IMR-90 (cell line): ENCODE measurements at regions not wholly inside any gene's neighbourhood (a gene's known extent, or its start where the extent isn't known, plus 50 kb on each side); places are given as distances from the start of the nearest gene placed in this dataset.

ENCODE experiments used
- ATAC-seq: fragments of 200-7000 bp; cut with Tn5 transposase; 2 replicates; pipeline ENCODE4 v1.9.1; 2020; ENCODE audit warnings: low read depth, mild to moderate bottlenecking, moderate library complexity
- BruUV-seq: library from RNA; stranded (reverse); fragments of 400-500 nt; replicated peaks from 2 replicates; lab custom pipeline; 2021; lab: Mats Ljungman, UMichigan
- CTCF ChIA-PET: fragments of 300-600 bp; formaldehyde crosslinking; extraction: SDS; loops from one replicate; lab custom pipeline; 2021; ENCODE audit warnings: antibody characterized with exemption; lab: Yijun Ruan, JAX
- POLR2A ChIA-PET: fragments of 300-600 bp; sonication (Branson Sonifier 250); formaldehyde crosslinking; loops from one replicate; lab custom pipeline; 2022; ENCODE audit warnings: antibody characterized with exemption; ENCODE audit not compliant: unreplicated experiment; lab: Charles Lee
- DNase-seq: peaks from one replicate; pipeline ENCODE4 v3.0.0; 2013
- H2AFZ ChIP-seq: replicated peaks from 2 replicates; pipeline ENCODE3; 2013; ENCODE audit warnings: low read length, mild to moderate bottlenecking; ENCODE audit not compliant: poor library complexity
- H2AK5ac ChIP-seq: 2 replicates; pipeline ENCODE4 v1.6.1; 2013; ENCODE audit warnings: low read depth, low read length, inconsistent platforms
- H2AK9ac ChIP-seq: replicated peaks from 2 replicates; pipeline ENCODE3; 2013; ENCODE audit warnings: mild to moderate bottlenecking, low read depth, low read length, moderate library complexity; ENCODE audit not compliant: poor library complexity
- H2BK120ac ChIP-seq: 2 replicates; pipeline ENCODE4 v1.6.1; 2013; ENCODE audit warnings: low read depth, low read length, inconsistent platforms
- H2BK15ac ChIP-seq: 3 replicates; pipeline ENCODE4 v1.6.1; 2013; ENCODE audit warnings: low read depth, low read length, inconsistent platforms
- H2BK20ac ChIP-seq: 2 replicates; pipeline ENCODE4 v1.6.1; 2013; ENCODE audit warnings: low read depth, mild to moderate bottlenecking, inconsistent platforms, low read length, moderate library complexity
- H2BK5ac ChIP-seq: 2 replicates; pipeline ENCODE4 v1.6.1; 2013; ENCODE audit warnings: mild to moderate bottlenecking, low read depth, low read length, inconsistent platforms; ENCODE audit not compliant: poor library complexity, severe bottlenecking
- H3K14ac ChIP-seq: replicated peaks from 2 replicates; pipeline ENCODE4 v1.6.1; 2013; ENCODE audit warnings: low read depth, low read length, inconsistent platforms
- H3K18ac ChIP-seq: 2 replicates; pipeline ENCODE4 v1.6.1; 2013; ENCODE audit warnings: low read depth, low read length, control low read depth
- H3K23ac ChIP-seq: 2 replicates; pipeline ENCODE4 v1.6.1; 2013; ENCODE audit warnings: low read depth, low read length, inconsistent platforms
- H3K27ac ChIP-seq: 2 replicates; pipeline ENCODE4 v1.5.1; 2013; ENCODE audit warnings: mild to moderate bottlenecking, control low read depth, low read length; ENCODE audit not compliant: insufficient read depth
- H3K27me3 ChIP-seq: 2 replicates; pipeline ENCODE4 v1.6.1; 2013; ENCODE audit warnings: low read length; ENCODE audit not compliant: control insufficient read depth, insufficient read depth
- H3K36me3 ChIP-seq: 2 replicates; pipeline ENCODE4 v1.6.1; 2013; ENCODE audit warnings: low read length, mixed read lengths; ENCODE audit not compliant: control insufficient read depth, insufficient read depth
- H3K4ac ChIP-seq: 2 replicates; pipeline ENCODE4 v1.6.1; 2013; ENCODE audit warnings: low read depth, low read length, inconsistent platforms
- H3K4me1 ChIP-seq: 2 replicates; pipeline ENCODE4 v1.6.1; 2013; ENCODE audit warnings: low read length, mixed read lengths; ENCODE audit not compliant: control insufficient read depth, insufficient read depth
- H3K4me2 ChIP-seq: 2 replicates; pipeline ENCODE4 v1.6.1; 2013; ENCODE audit warnings: low read depth, mild to moderate bottlenecking, control low read depth, low read length, moderate library complexity
- H3K4me3 ChIP-seq: 2 replicates; pipeline ENCODE4 v1.5.1; 2013; ENCODE audit warnings: low read depth, mild to moderate bottlenecking, control low read depth, low read length, moderate library complexity; ENCODE audit not compliant: insufficient read depth
- H3K56ac ChIP-seq: 2 replicates; pipeline ENCODE4 v1.6.1; 2013; ENCODE audit warnings: low read length, inconsistent platforms; ENCODE audit not compliant: insufficient read depth; ENCODE audit errors: extremely low read depth
- H3K79me1 ChIP-seq, 2 experiments: 2 replicates each; pipeline ENCODE4 v1.6.1; 2013; ENCODE audit warnings: low read length in 2 of 2, inconsistent platforms in 1 of 2, low read depth in 1 of 2
- H3K9ac ChIP-seq: 2 replicates; pipeline ENCODE4 v1.6.1; 2013; ENCODE audit warnings: low read depth, low read length, control low read depth
- H3K9me1 ChIP-seq: 2 replicates; pipeline ENCODE4 v1.6.1; 2013; ENCODE audit warnings: low read length, inconsistent platforms; ENCODE audit not compliant: insufficient read depth
- H3K9me3 ChIP-seq: 2 replicates; pipeline ENCODE4 v1.6.1; 2013; ENCODE audit warnings: low read length; ENCODE audit not compliant: control insufficient read depth, insufficient read depth
- H4K20me1 ChIP-seq: 2 replicates; pipeline ENCODE4 v1.6.1; 2013; ENCODE audit warnings: low read length, inconsistent platforms; ENCODE audit not compliant: insufficient read depth
- H4K5ac ChIP-seq: 2 replicates; pipeline ENCODE4 v1.6.1; 2013; ENCODE audit warnings: mild to moderate bottlenecking, low read depth, low read length, control low read depth
- H4K8ac ChIP-seq, 2 experiments: 2 replicates each; pipeline ENCODE4 v1.6.1; 2013; ENCODE audit warnings: low read depth in 2 of 2, low read length in 2 of 2, control low read depth in 1 of 2, inconsistent platforms in 1 of 2
- H4K91ac ChIP-seq: 2 replicates; pipeline ENCODE4 v1.6.1; 2013; ENCODE audit warnings: low read depth, low read length, inconsistent platforms; ENCODE audit not compliant: insufficient read depth
- BHLHE40 ChIP-seq: fragments of 150-350 bp; IDR thresholded peaks from 2 replicates; pipeline ENCODE4 v1.6.1; 2016; ENCODE audit warnings: mild to moderate bottlenecking, low read depth, low read length
- CEBPB ChIP-seq: IDR thresholded peaks from 2 replicates; pipeline ENCODE4 v1.6.1; 2012; ENCODE audit warnings: low read depth, low read length, improper control_type of control experiment
- CHD1 ChIP-seq: IDR thresholded peaks from 2 replicates; pipeline ENCODE4 v1.6.1; 2012; ENCODE audit warnings: low read depth, low read length, improper control_type of control experiment
- CTCF ChIP-seq: conservative IDR thresholded peaks from 2 replicates; pipeline ENCODE4 v1.5.1; 2012; ENCODE audit warnings: mild to moderate bottlenecking, low read depth, low read length, improper control_type of control experiment
- ELK1 ChIP-seq: fragments of 150-350 bp; IDR thresholded peaks from 2 replicates; pipeline ENCODE4 v1.6.1; 2016; ENCODE audit warnings: low read depth, mild to moderate bottlenecking, low read length, moderate library complexity, borderline replicate concordance
- FOS ChIP-seq: fragments of 150-350 bp; IDR thresholded peaks from 2 replicates; pipeline ENCODE4 v1.6.1; 2016; ENCODE audit warnings: low read depth, low read length
- MAFK ChIP-seq: IDR thresholded peaks from 2 replicates; pipeline ENCODE4 v1.6.1; 2012; ENCODE audit warnings: low read depth, low read length, improper control_type of control experiment
- MAZ ChIP-seq: IDR thresholded peaks from 2 replicates; pipeline ENCODE4 v1.6.1; 2012; ENCODE audit warnings: low read depth, mild to moderate bottlenecking, low read length, improper control_type of control experiment, moderate library complexity, borderline replicate concordance
- MXI1 ChIP-seq: IDR thresholded peaks from 2 replicates; pipeline ENCODE4 v1.6.1; 2012; ENCODE audit warnings: low read depth, mild to moderate bottlenecking, low read length, moderate library complexity, borderline replicate concordance
- NFE2L2 ChIP-seq: fragments of 150-350 bp; IDR thresholded peaks from 2 replicates; pipeline ENCODE4 v1.6.1; 2016; ENCODE audit warnings: low read depth, mild to moderate bottlenecking, low read length
- POLR2A ChIP-seq: IDR thresholded peaks from 2 replicates; pipeline ENCODE4 v1.6.1; 2012; ENCODE audit warnings: mild to moderate bottlenecking, low read depth, low read length
- RAD21 ChIP-seq: IDR thresholded peaks from 2 replicates; pipeline ENCODE4 v1.6.1; 2012; ENCODE audit warnings: low read length, improper control_type of control experiment
- RCOR1 ChIP-seq: IDR thresholded peaks from 2 replicates; pipeline ENCODE4 v1.6.1; 2012; ENCODE audit warnings: mild to moderate bottlenecking, low read length, improper control_type of control experiment; ENCODE audit not compliant: insufficient replicate concordance
- RFX5 ChIP-seq: IDR thresholded peaks from 2 replicates; pipeline ENCODE4 v1.8.0; 2012; ENCODE audit warnings: low read depth, mild to moderate bottlenecking, low read length, moderate library complexity
- SMC3 ChIP-seq: fragments of 150-350 bp; IDR thresholded peaks from 2 replicates; pipeline ENCODE4 v1.6.1; 2016; ENCODE audit warnings: low read depth, mild to moderate bottlenecking, antibody characterized with exemption, low read length, moderate library complexity
- USF2 ChIP-seq: fragments of 150-350 bp; IDR thresholded peaks from 2 replicates; pipeline ENCODE4 v1.6.1; 2017; ENCODE audit warnings: mild to moderate bottlenecking, antibody characterized with exemption, low read length, low read depth
- WGBS, 2 experiments: methylation state at CpG; one replicate each; pipeline versions ENCODE4 v1.1.5 to v1.1.7; 2013; ENCODE audit warnings: missing lambda C conversion rate in 2 of 2; ENCODE audit not compliant: insufficient read length in 1 of 2; ENCODE audit errors: extremely low coverage in 2 of 2; 5-methylcytosine and 5-hydroxymethylcytosine counted together
- dilution Hi-C: fragments of 300-500 bp; cut with HindIII; formaldehyde crosslinking; loops from one replicate; pipeline ENCODE4 v1.14.3; 2018; ENCODE audit warnings: low sequenced_read_pairs; ENCODE audit not compliant: unreplicated experiment
- in situ Hi-C: fragments of 300-500 bp; cut with MboI; formaldehyde crosslinking; loops from 3 replicates; pipeline ENCODE4 v1.14.3; 2019; ENCODE audit warnings: low sequenced_read_pairs, inconsistent platforms, mixed read lengths
- intact Hi-C: fragments of 100-400 bp; cut with micrococcal nuclease; formaldehyde crosslinking; loops from 2 replicates; pipeline ENCODE4 v1.10.0; 2022

GRCh38 chr4:103372002-103372558, 173.9 kb upstream of the CENPE start:
- Histone ChIP-seq H4K91ac (no peak overlapping the region), H2BK5ac (no peak overlapping the region), H2AFZ (no peak overlapping the region), H3K23ac (no peak overlapping the region), H2AK9ac (no peak overlapping the region), H3K27me3 (no peaks in the 10 kb centered on the region), H4K8ac (no peak overlapping the region), H3K36me3 (no peaks in the 10 kb centered on the region), H3K4me2 (no peak overlapping the region), H3K9me1 (no peaks in the 10 kb centered on the region), H2AK5ac (no peak overlapping the region), H3K9me3 (0 out of 2 replicates have a peak, but pooled peaks cover 3% of the 10 kb centered on the region), H2BK20ac (no peak overlapping the region), H3K14ac (no peak overlapping the region), H3K18ac (no peak overlapping the region), H3K27ac (no peak overlapping the region), H3K56ac (no peak overlapping the region), H2BK15ac (no peak overlapping the region), H3K4ac (no peak overlapping the region), H3K79me1 (no peaks in the 10 kb centered on the region), H2BK120ac (no peak overlapping the region), H3K4me1 (no peaks in the 10 kb centered on the region), H3K9ac (no peak overlapping the region), H3K4me3 (no peak overlapping the region), H4K20me1 (no peaks in the 10 kb centered on the region), H4K5ac (no peak overlapping the region)
- ChIA-PET POLR2A (no interaction called here), CTCF (no interaction called here)
- no peak for ATAC-seq
- no peak for TF ChIP-seq RAD21
- TF ChIP-seq NFE2L2, result no peak
- no peak for TF ChIP-seq CTCF
- no peak for TF ChIP-seq RCOR1
- TF ChIP-seq MXI1, result no peak
- TF ChIP-seq CEBPB, result no peak
- no peak for TF ChIP-seq ELK1
- no peak for TF ChIP-seq MAFK
- no peak for TF ChIP-seq POLR2A
- no peak for TF ChIP-seq CHD1
- no peak for TF ChIP-seq FOS
- no peak for TF ChIP-seq SMC3
- no peak for TF ChIP-seq RFX5
- no peak for TF ChIP-seq BHLHE40
- no peak for TF ChIP-seq MAZ
- no peak for TF ChIP-seq USF2
- WGBS, 2 experiments, result 60% methylated on average over 1 of the region's 6 CpGs; no CpG with 5 or more reads in 1 of the 2 experiments
- no TSS peak for BruUV-seq
- dilution Hi-C loops (no loop called here), in situ Hi-C loops (no loop called here), intact Hi-C loops (no loop called here)
- no peak for DNase-seq
